GM18858 (cell line): ENCODE measurements at regions not wholly inside any gene's neighbourhood (a gene's known extent, or its start where the extent isn't known, plus 50 kb on each side); places are given as distances from the start of the nearest gene placed in this dataset.

Experiments
- ATAC-seq: cut with Tn5 transposase; IDR thresholded peaks from one replicate; pipeline ENCODE4 v1.9.1; 2021; ENCODE audit not compliant: unreplicated experiment

- no peak for ATAC-seq
Measured at GRCh38 chr10:3361640-3362039, 189.1 kb upstream of the PITRM1 start.

GRCh38 chr10:3357737-3358136 lies 185.2 kb upstream of the PITRM1 start:
- ATAC-seq: no peak

GRCh38 chr10:3355536-3355935 lies 183.0 kb upstream of the PITRM1 start:
- no peak for ATAC-seq

GRCh38 chr10:3354174-3354900 lies 181.8 kb upstream of the PITRM1 start:
- no peak for ATAC-seq

GRCh38 chr10:3353235-3353634 lies 180.7 kb upstream of the PITRM1 start:
- ATAC-seq: no peak

- no peak for ATAC-seq
Measured at GRCh38 chr10:3350617-3351258, 178.2 kb upstream of the PITRM1 start.

GRCh38 chr10:3350205-3350604 lies 177.6 kb upstream of the PITRM1 start:
- no peak for ATAC-seq

- ATAC-seq: no peak
Measured at GRCh38 chr10:3348564-3348963, 176.0 kb upstream of the PITRM1 start.

- no peak for ATAC-seq
Measured at GRCh38 chr10:3347413-3348182, 175.0 kb upstream of the PITRM1 start.

GRCh38 chr10:3346851-3347250 lies 174.3 kb upstream of the PITRM1 start:
- no peak for ATAC-seq

GRCh38 chr10:3342771-3343170 lies 170.2 kb upstream of the PITRM1 start:
- no peak for ATAC-seq

GRCh38 chr10:3340127-3340730 lies 167.6 kb upstream of the PITRM1 start:
- ATAC-seq: no peak

GRCh38 chr10:3339531-3339950 lies 167.0 kb upstream of the PITRM1 start:
- no peak for ATAC-seq

- ATAC-seq: no peak
Measured at GRCh38 chr10:3339121-3339520, 166.5 kb upstream of the PITRM1 start.

GRCh38 chr10:3337741-3338140 lies 165.2 kb upstream of the PITRM1 start:
- ATAC-seq: no peak

GRCh38 chr10:3336673-3337293 lies 164.2 kb upstream of the PITRM1 start:
- no peak for ATAC-seq

- no peak for ATAC-seq
Measured at GRCh38 chr10:3333426-3333825, 160.8 kb upstream of the PITRM1 start.

- no peak for ATAC-seq
Measured at GRCh38 chr10:3331690-3332230, 159.2 kb upstream of the PITRM1 start.

GRCh38 chr10:3331187-3331586 lies 158.6 kb upstream of the PITRM1 start:
- no peak for ATAC-seq

- no peak for ATAC-seq
Measured at GRCh38 chr10:3330663-3331062, 158.1 kb upstream of the PITRM1 start.
